K562 (cell line): ENCODE measurements at regions not wholly inside any gene's neighbourhood (a gene's known extent, or its start where the extent isn't known, plus 50 kb on each side); places are given as distances from the start of the nearest gene placed in this dataset.

ENCODE experiments used
- ATAC-seq: fragments of 200-7000 bp; cut with Tn5 transposase; 3 replicates; pipeline ENCODE4 v1.9.1; 2020; ENCODE audit warnings: moderate library complexity
- BruUV-seq: library from RNA; stranded (reverse); fragments of 400-500 nt; replicated peaks from 2 replicates; lab custom pipeline; 2021; lab: Mats Ljungman, UMichigan
- CTCF ChIA-PET: fragments of 300-600 bp; formaldehyde crosslinking; extraction: SDS; loops from one replicate; lab custom pipeline; 2021; ENCODE audit warnings: low intra/inter-chr PET ratio; lab: Yijun Ruan, JAX
- POLR2A ChIA-PET: fragments of 300-600, 350-650 bp; sonication (Branson Sonifier 250); formaldehyde crosslinking; extraction: SDS; loops from one replicate; lab custom pipeline; 2021; ENCODE audit warnings: antibody characterized with exemption, inconsistent platforms; lab: Yijun Ruan, JAX
- DNase-seq, 4 experiments: peaks; one replicate each; pipeline versions ENCODE4 v3.0.0 to v3.0.0-alpha.2; 2011 to 2018; ENCODE audit warnings: low spot score in 3 of 4, mixed read lengths in 3 of 4; ENCODE audit errors: extremely low read depth in 1 of 4
- FAIRE-seq: peaks from 2 replicates; lab custom pipeline; 2011; peaks lifted over from hg19 to GRCh38; lab: Jason Lieb, UNC
- H2AFZ ChIP-seq: 2 replicates; pipeline ENCODE4 v1.6.0; 2011; ENCODE audit warnings: low read depth, low read length, control low read depth, inconsistent platforms
- H3K27ac ChIP-seq: fragments of 200-600 bp; 3 replicates; pipeline ENCODE4 v1.8.0; 2011; ENCODE audit warnings: low read depth, mild to moderate bottlenecking, control low read depth, inconsistent platforms, low read length, moderate library complexity, mixed read lengths; ENCODE audit errors: extremely low read depth
- H3K27me3 ChIP-seq, 2 experiments: fragments of 300-600 bp in 1 of 2; 2 replicates in 1 of 2; 3 replicates in 1 of 2; pipeline versions ENCODE4 v1.6.0 to v1.8.0; 2011; ENCODE audit warnings: inconsistent platforms in 2 of 2, low read length in 2 of 2, mild to moderate bottlenecking in 1 of 2, mixed read lengths in 1 of 2, moderate library complexity in 1 of 2; ENCODE audit not compliant: control insufficient read depth in 2 of 2, insufficient read depth in 2 of 2
- H3K36me3 ChIP-seq: fragments of 300-600 bp; 3 replicates; pipeline ENCODE4 v1.8.0; 2011; ENCODE audit warnings: mild to moderate bottlenecking, low read length, inconsistent platforms; ENCODE audit not compliant: control insufficient read depth, insufficient read depth
- H3K4me1 ChIP-seq, 2 experiments: fragments of 200-600 bp in 1 of 2; replicated peaks in 1 of 2; 2 replicates in 1 of 2; 3 replicates in 1 of 2; pipeline versions ENCODE4 v1.5.1 to v1.8.0; 2011; ENCODE audit warnings: inconsistent platforms in 2 of 2, low read length in 2 of 2, mild to moderate bottlenecking in 1 of 2, mixed read lengths in 1 of 2, moderate library complexity in 1 of 2; ENCODE audit not compliant: control insufficient read depth in 2 of 2, insufficient read depth in 2 of 2
- H3K4me2 ChIP-seq: 2 replicates; pipeline ENCODE4 v1.6.1; 2011; ENCODE audit warnings: low read length, control low read depth, inconsistent platforms, mixed read lengths; ENCODE audit not compliant: insufficient read depth
- H3K4me3 ChIP-seq: fragments of 200-600 bp; sonication (generic), shearing (Covaris generic); 2 replicates; pipeline ENCODE4 v1.5.1; 2016; ENCODE audit warnings: control low read depth, inconsistent platforms
- H3K79me2 ChIP-seq: fragments of 200-600 bp; 3 replicates; pipeline ENCODE4 v1.8.0; 2011; ENCODE audit warnings: low read length, inconsistent platforms; ENCODE audit not compliant: control insufficient read depth, insufficient read depth
- H3K9ac ChIP-seq, 2 experiments: 2 replicates each; pipeline versions ENCODE4 v1.6.0 to v1.6.1; 2011; ENCODE audit warnings: low read depth in 2 of 2, low read length in 2 of 2, control low read depth in 1 of 2, inconsistent platforms in 1 of 2, mild to moderate bottlenecking in 1 of 2, mixed read lengths in 1 of 2; ENCODE audit not compliant: insufficient read depth in 1 of 2
- H3K9me1 ChIP-seq: one replicate; pipeline ENCODE4 v1.6.0; 2011; ENCODE audit warnings: inconsistent platforms, mild to moderate bottlenecking, low read length, moderate library complexity; ENCODE audit not compliant: control insufficient read depth, insufficient read depth
- H3K9me3 ChIP-seq: replicated peaks from 2 replicates; pipeline ENCODE4 v1.5.1; 2011; ENCODE audit warnings: low read depth, low read length, inconsistent platforms; ENCODE audit not compliant: control insufficient read depth, insufficient read depth
- H4K20me1 ChIP-seq: replicated peaks from 2 replicates; pipeline ENCODE4 v1.6.1; 2011; ENCODE audit warnings: low read length, inconsistent platforms, mixed read lengths; ENCODE audit not compliant: control insufficient read depth, insufficient read depth
- BRCA1 ChIP-seq, 2 experiments: fragments of 450-650 bp in 1 of 2; sonication (generic) in 1 of 2; formaldehyde crosslinking in 1 of 2; IDR thresholded peaks; 2 replicates each; pipeline versions ENCODE4 v1.5.0 to v1.6.1; 2017 to 2020; ENCODE audit warnings: mild to moderate bottlenecking in 1 of 2, missing genetic modification reagents in 1 of 2
- CHAMP1 ChIP-seq: fragments of 450-650 bp; IDR thresholded peaks from 2 replicates; pipeline ENCODE4 v1.6.1; 2016; ENCODE audit warnings: mild to moderate bottlenecking
- FOXJ2 ChIP-seq: fragments of 200-800 bp; sonication (Bioruptor generic); IDR thresholded peaks from 2 replicates; pipeline ENCODE4 v1.6.1; 2016; ENCODE audit warnings: missing genetic modification characterization, missing compliant biosample characterization
- HDAC2 ChIP-seq: fragments of 450-650 bp; IDR thresholded peaks from 2 replicates; pipeline ENCODE4 v1.6.1; 2016; ENCODE audit warnings: mild to moderate bottlenecking
- HEY1 ChIP-seq: fragments of 250-450 bp; sonication (Bioruptor Pico); IDR thresholded peaks from 2 replicates; pipeline ENCODE4 v1.5.0; 2020; ENCODE audit warnings: mild to moderate bottlenecking, moderate library complexity, borderline replicate concordance
- MCM3 ChIP-seq: fragments of 450-650 bp; IDR thresholded peaks from 2 replicates; pipeline ENCODE4 v1.6.1; 2016
- NBN ChIP-seq: fragments of 450-650 bp; IDR thresholded peaks from 2 replicates; pipeline ENCODE4 v1.6.1; 2016; ENCODE audit warnings: low read depth, mild to moderate bottlenecking
- NFIC ChIP-seq: fragments of 450-650 bp; IDR thresholded peaks from 2 replicates; pipeline ENCODE4 v1.6.1; 2017; ENCODE audit warnings: mild to moderate bottlenecking, inconsistent platforms
- NR2C2 ChIP-seq, 2 experiments: fragments of 200-800 bp in 1 of 2; sonication (Bioruptor generic) in 1 of 2; sonication (generic) in 1 of 2; formaldehyde crosslinking in 1 of 2; IDR thresholded peaks; 2 replicates each; pipeline versions ENCODE4 v1.6.1 to v1.8.0; 2016 to 2022; ENCODE audit warnings: mild to moderate bottlenecking in 1 of 2, missing compliant biosample characterization in 1 of 2, missing genetic modification characterization in 1 of 2, missing genetic modification reagents in 1 of 2
- RBM22 ChIP-seq: fragments of 200-400 bp; formaldehyde crosslinking; IDR thresholded peaks from 2 replicates; pipeline ENCODE4 v1.6.1; 2018; ENCODE audit warnings: low read length, low read depth; ENCODE audit not compliant: poor library complexity, severe bottlenecking
- SNRNP70 ChIP-seq: fragments of 200-400 bp; formaldehyde crosslinking; optimal IDR thresholded peaks from 2 replicates; pipeline ENCODE3; 2017; ENCODE audit warnings: low read depth, low read length
- TEAD2 ChIP-seq: fragments of 450-650 bp; IDR thresholded peaks from 2 replicates; pipeline ENCODE4 v1.6.1; 2016; ENCODE audit warnings: missing genetic modification characterization, control low read depth, missing compliant biosample characterization
- WGBS: fragments of 100-300 bp; shearing (Covaris generic); methylation state at CpG from one replicate; pipeline ENCODE4 v1.1.6; 2016; ENCODE audit warnings: low coverage, mixed read lengths; ENCODE audit not compliant: insufficient coverage; ENCODE audit errors: missing lambda C conversion rate; 5-methylcytosine and 5-hydroxymethylcytosine counted together
- in situ Hi-C: fragments of 300-500 bp; cut with MboI; formaldehyde crosslinking; loops from 4 replicates; pipeline ENCODE4 v1.15.0; 2018; ENCODE audit warnings: inconsistent platforms, mixed read lengths
- intact Hi-C: fragments of 100-400 bp; cut with micrococcal nuclease; formaldehyde crosslinking; loops from 2 replicates; pipeline ENCODE4 v1.14.2; 2022

GRCh38 chr11:91115116-91115515, 892.3 kb upstream of the CHORDC1 start:
- Histone ChIP-seq H3K79me2 (no peaks in the 10 kb centered on the region), H3K9me3 (no peaks in the 10 kb centered on the region), H3K9ac (no peak overlapping the region), H3K4me2 (no peak overlapping the region), H3K36me3 (no peaks in the 10 kb centered on the region), H2AFZ (no peak overlapping the region), H3K4me3 (no peak overlapping the region), H3K27ac (no peak overlapping the region), H3K9me1 (no peaks in the 10 kb centered on the region), H3K27me3 (no peaks in the 10 kb centered on the region), H4K20me1 (no peaks in the 10 kb centered on the region), H3K4me1 (no peaks in the 10 kb centered on the region)
- ChIA-PET CTCF (no interaction called here), POLR2A (no interaction called here)
- in situ Hi-C loops = no loop called here
- FAIRE-seq = no peak
- 0% methylated on average over 1 of the region's 1 CpG for WGBS
- no peak for DNase-seq
- intact Hi-C loops = no loop called here
- no peak for ATAC-seq
- no TSS peak for BruUV-seq
- TF ChIP-seq FOXJ2 (no peak), NR2C2 (CRISPR knock-in tag; IDR thresholded peaks at IDR 0.05) (no peak), NR2C2 (tag; IDR thresholded peaks at IDR 0.05) (no peak), NBN (no peak), MCM3 (no peak), TEAD2 (tag) (no peak), NFIC (no peak), RBM22 (no peak), HDAC2 (no peak), BRCA1 (IDR thresholded peaks at IDR 0.05) (no peak), BRCA1 (CRISPR knock-in tag; IDR thresholded peaks at IDR 0.05) (no peak), SNRNP70 (no peak), CHAMP1 (no peak), HEY1 (CRISPR knock-in tag) (no peak)
